M059J (cell line): ENCODE measurements at regions not wholly inside any gene's neighbourhood (a gene's known extent, or its start where the extent isn't known, plus 50 kb on each side); places are given as distances from the start of the nearest gene placed in this dataset.
"Not testable (repeated sequence)": the region's sequence is repeated elsewhere in the genome, so short reads cannot be mapped to it uniquely, and the experiment has no call there.

Experiments used
- DNase-seq: peaks from one replicate; pipeline ENCODE4 v3.0.0-alpha.2; 2012; ENCODE audit warnings: low read depth

DNA sequence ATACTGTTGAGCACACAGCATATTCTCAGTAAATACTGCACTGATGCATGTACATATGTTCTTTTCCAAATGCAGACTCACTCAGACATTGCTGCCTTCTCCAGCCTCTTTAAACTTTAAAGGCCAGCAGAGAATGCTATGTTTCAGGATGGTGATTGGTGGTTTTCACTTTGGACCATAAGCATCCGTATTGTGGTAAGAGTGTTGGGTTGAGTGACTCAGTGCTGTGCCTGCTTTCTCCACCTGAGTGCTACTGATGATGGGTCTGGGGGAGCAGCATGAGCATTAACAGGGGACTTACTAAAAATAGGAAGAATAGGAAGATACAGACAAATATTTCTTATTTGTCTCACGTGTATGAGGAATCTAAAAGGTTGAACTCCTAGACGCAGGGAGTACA is 56.3 kb upstream of the ZNF92 start:
- DNase-seq, result no peak

DNA sequence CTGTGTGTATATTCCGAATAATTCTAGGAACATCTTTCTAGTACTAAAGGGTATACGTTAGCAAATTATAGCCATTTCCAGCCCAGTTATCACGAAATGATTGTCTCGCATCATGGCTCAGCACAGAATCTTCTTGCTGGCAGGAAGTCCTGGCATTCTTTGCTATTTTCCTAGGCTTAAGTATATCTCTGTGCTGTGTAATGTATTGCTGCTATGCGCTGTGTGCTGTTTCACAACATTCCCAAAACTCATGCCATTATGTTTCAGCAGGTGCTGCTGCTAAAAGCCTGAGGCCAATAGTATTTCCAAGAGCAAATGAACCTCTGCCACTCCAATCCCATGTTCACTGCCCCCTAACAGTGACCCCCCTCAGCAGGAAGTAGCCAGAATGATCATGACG is 62.9 kb upstream of the ZNF92 start:
- DNase-seq, result no peak

DNA sequence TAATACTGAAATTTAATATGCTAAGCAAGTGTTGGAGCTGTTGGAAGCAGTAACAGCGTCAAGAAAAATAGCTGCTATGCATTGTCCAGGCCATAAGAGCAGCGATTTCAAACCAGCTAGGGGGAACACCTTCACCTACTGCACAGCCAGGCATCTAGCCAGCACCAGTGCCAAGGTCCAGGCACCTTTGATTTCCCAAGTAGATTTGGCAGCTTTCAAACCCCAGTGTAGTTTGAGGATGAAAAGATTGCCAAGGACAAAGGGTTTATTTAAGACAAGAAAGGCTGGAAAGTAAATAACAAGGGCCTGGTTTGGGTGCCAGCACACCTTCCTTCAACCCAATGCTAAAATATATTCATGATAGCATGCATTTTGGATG is 65.4 kb upstream of the ZNF92 start:
- no peak for DNase-seq

DNA sequence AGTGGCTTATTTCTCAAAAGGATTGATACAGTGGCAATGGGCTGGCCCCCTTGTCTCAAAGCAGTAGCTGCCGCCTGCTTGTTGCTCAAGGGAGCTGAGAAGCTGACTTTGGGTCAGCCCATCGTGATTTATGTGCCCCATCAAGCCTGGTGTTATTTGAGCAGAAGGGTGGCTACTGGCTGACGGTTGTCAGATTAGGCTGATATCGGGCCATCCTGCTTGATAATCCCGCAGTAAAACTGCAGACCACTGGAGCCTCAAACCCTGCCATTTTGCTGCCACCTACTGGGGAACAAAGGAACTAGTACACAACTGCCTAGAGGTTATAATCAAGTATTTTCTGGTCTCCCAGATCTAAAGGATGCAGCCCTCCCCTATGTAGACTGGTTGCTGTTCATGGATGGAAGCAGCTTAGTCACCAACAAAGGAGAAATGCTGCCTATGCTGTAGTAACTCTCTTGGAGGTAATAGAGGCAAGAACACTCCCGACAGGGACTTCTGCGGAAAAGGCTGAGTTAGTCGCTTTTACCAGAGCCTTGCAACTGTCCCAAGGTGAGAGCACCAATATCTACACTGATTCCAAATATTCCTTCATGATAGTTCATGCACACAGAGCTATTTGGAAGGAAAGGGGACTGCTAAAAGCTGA is 65.9 kb upstream of the ZNF92 start:
- peak; percentile 67 for DNase-seq

DNA sequence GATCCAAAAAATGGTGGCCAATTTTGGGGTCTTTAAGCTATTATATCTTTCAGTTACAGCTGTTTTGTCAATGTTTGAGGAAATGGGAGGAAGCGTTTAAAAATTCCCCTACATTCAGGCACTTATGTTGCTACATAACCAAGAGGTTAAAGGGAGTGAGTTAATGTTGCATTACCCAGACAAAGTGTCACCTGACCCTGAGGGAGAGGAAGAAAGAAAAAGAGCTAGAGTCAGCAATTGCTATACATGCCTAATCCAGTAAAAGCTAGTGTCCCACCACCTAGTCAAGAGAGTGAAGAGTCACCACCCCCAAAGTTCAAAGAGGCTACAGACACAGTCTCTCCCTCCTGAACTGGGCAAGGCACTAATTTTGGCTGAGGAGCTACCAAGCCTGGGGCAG is 69.5 kb upstream of the ZNF92 start:
- DNase-seq, result no peak

DNA sequence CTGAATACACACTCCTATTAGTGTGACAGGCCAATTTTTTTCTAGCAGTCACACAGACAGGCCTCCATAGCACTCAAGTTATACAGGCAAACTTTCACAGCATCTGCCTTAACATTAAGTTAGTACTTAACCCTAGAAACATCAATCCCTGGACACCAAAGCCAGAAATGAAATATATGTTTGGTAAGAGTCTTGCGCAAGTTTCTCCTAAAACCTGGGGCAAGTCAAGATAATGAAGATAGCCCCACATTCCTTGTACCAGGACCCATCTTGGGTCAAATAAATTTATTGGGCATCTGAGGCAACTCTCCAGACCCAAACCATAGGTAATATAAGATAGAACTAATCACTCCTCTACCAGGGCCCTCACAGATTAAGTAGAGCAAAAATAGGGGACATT is 70.8 kb upstream of the ZNF92 start:
- no peak for DNase-seq

DNA sequence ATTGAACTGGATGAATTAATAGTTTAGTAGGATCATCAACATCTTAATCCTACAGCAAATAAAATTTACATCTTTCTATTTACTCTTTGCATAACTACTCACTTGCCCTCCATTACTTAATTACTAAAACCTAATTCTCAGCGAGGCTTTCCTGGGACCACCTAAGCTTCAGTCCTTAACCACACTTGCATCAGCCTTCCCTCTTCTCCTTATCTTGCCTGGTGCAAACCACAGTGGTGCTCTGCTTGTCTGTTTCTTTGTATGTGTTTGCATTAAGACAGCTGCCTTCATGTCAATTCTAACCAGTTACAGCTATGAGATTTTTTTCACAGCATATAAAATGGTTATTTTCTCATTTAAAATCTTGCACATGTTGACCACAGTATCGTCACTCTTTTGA is 72.6 kb upstream of the ZNF92 start:
- DNase-seq, result no peak

DNA sequence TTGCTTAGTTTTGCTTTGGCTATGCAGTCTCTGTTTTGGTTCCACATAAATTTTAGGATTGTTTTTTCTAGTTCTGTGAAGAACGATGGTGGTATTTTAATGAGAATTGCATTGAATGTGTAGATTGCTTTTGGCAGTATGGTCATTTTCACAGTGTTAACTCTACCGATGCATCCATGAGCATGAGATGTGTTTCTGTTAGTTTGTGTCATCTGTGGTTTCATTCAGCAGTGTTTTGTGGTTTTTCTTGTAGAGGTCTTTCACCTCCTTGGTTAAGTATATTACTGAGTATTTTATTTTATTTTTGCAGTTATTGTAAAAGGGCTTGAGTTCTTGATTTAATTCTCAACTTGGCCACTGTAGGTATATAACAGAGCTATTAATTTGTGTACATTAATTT is 78.2 kb upstream of the ZNF92 start:
- no peak for DNase-seq

DNA sequence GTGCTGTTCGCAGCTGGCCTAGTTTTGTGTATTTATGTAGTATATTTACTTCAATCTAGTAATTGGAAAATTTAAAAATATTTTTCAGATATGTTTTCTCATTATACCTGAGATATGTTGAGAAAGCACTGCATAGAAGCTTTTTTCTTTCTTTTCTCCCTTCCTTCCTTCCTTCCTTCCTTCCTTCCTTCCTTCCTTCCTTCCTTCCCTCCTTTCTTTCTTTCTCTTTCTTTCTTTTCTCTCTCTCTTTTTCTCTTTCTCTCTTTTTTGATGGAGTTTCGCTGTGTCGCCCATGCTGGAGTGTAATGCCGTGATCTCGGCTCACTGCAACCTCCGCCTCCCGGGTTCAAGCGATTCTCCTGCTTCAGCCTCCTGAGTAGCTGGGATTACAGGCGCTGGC is 83.3 kb upstream of the ZNF92 start:
- not testable (repeated sequence) for DNase-seq

DNA sequence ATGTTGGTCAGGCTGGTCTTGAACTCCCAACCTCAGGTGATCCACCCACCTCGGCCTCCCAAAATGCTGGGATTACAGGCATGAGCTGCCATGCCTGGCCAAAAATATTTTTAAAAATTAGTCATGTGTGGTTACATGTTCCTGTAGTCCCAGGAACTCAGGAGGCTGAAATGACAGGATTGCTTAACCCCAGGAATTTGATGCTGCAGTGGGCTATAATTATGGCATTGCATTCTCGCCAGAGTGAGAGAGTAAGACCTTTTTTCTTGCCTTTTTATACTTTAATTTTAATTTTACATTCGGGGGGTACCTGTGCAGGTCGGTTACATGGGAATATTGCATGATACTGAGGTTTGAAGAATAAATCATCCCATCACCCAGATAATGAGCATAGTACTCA is 86.6 kb upstream of the ZNF92 start:
- DNase-seq, result peak; percentile 67

DNA sequence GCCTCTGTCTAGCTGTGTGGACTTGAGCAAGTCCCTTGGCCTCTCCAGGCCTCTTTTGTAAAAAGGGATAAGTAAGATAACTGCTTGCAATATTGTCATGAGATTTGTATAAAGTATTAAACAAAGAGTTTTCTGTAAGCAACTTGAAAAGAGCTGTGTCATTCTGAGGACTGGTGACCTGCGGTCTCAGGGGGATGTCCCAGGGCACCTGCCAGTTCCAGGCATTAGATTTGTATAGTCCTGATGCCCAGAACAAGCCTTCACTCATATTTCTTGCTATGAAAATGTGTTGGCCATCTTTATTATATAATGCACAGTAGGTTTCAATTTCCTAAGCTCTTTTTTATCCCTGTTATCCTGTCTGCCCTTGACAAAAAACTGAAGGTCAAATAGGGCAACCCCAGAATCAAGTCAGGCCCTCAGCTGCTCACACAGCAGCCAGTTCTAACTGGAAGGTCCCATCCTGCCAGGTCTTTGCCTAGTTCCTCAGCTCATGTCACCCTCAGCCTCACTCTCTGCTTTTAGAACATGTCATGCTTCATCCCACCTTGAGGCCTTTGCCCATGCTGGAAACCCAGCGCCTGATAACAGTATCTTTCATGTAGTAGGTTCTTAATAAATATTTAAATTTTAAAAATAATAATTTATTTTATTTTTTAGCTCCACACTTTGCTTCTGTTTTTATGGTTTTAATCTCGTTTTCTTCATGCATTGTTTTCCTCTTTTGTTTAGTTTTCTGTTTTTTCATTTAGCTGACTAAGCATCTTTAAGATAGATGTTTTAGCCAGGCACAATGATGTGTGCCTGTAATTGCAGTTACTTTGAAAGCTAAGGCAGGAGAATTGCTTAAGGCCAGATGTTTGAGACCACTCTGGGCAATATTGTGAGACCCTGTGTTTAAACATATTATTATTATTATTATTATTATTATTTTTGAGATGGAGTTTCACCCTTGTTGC is 87.5 kb upstream of the ZNF92 start:
- no peak for DNase-seq

DNA sequence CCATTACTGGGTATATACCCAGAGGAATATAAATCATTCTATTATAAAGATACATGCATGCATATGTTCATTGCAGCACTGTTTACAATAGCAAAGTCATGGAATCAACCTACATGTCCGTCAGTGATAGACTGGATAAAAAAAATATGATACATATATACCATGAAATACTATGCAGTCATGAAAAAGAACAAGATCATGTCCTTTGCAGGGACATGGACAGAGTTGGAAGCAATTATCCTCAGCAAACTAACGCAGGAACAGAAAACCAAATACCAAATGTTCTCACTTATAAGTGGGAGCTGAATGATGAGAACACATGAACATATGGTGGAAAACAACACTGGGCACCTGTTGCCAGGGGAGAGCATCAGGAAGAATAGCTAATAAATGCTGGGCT is 88.4 kb upstream of the ZNF92 start:
- DNase-seq, result not testable (repeated sequence)

DNA sequence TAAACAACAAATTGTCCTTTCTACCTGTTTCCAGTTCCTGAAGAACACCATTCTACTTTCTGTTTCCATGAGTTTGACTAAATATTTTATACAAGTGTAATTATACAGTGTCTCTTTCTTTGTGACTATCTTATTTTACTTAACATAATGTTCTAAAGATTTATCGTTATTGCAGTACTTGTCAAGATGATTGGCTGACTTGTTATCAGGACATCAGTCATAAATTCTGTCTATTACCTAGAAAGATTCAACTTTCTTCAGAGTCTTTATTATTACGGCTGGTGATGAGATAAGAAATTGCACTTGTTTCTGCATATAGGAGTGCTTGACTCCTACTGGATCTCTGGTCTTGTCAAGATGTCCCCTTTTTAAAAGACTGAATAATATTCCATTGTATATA is 93.9 kb upstream of the ZNF92 start:
- no peak for DNase-seq

DNA sequence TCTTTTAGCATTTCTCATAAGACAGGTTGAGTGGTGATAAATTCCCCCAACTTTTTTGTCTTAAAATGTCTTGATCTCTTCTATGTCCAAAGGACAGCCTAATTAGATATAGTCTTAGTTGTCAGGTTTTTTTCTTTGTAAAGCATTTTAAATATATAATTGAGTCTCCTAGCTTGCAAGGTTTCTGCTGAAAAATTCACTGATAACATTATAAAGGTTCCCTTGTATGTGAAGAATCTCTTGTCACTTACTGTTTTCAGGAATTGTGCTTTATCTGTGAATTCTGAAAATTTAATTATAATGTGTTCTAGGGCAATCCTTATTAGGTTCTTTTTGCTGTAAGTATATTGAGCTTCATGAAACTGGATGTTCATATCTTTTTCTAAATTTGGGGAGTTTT is 96.8 kb upstream of the ZNF92 start:
- DNase-seq, result no peak

DNA sequence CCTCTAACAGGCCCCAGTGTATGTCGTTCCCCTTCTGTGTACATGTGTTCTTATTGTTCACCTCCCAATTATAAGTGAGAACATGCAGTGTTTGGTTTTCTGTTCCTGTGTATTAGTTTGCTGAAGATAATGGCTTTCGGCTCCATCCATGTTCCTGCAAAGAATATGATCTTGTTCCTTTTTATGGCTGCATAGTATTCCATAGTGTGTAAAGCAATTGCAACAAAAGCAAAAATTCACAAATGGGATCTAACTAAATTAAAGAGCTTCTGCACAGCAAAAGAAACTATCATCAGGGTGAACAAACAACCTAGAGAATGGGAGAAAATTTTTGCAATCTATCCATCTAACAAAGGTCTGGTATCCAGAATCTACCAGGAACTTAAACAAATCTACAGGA is 102.2 kb upstream of the ZNF92 start:
- not testable (repeated sequence) for DNase-seq

DNA sequence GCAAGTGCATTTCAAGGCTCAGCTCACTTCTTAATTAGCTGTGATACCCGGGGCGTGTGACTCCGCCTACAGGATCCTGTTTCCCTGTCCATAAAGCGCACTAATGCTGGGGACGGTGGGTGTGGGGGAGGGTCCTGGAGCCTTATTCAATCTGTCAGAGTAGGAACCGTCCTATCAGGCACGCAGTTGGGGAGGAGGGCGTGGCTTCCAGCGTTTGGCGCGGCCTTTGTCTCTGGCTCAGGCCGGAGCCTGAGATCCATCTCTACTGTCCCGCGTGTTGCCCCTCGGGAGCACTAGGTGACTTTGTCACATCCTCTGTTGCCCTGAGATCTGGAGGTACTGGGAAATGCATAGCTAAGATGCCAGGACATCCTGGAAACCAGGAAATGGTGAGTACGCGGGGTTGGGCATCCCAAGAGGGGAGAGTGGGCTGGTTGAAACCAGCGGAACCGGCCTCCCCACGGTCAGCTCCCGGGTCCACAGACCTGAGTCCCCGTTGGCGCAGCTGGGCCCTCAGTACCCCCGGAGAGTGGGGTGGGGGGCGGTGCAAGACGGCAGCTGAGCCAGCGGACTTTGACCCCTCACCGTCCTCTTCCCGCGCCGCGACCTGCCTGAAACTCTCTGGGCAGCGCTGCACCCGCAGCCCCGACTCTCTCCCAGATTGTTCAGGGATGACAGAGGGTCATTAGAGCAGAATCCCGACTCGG is 104.4 kb upstream of the ZNF92 start:
- DNase-seq, result peak; percentile 92

DNA sequence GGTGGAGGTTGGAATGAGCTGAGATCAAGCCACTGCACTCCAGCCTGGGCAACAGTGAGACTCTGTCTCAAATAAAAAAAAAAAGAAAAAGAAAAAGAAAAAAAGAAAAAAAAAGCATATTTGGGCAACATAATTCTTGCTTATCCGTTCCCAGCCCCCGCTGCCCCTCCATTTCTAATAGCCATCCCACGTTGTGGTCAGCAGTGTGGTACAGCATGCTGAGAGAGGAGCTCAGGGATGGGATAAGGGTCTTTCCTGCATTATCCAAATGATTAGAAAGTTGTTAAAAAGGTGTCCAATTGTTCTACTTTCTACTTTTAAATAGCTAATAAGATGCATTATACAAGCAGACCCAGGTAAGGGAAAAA is 104.9 kb upstream of the ZNF92 start:
- no peak for DNase-seq

DNA sequence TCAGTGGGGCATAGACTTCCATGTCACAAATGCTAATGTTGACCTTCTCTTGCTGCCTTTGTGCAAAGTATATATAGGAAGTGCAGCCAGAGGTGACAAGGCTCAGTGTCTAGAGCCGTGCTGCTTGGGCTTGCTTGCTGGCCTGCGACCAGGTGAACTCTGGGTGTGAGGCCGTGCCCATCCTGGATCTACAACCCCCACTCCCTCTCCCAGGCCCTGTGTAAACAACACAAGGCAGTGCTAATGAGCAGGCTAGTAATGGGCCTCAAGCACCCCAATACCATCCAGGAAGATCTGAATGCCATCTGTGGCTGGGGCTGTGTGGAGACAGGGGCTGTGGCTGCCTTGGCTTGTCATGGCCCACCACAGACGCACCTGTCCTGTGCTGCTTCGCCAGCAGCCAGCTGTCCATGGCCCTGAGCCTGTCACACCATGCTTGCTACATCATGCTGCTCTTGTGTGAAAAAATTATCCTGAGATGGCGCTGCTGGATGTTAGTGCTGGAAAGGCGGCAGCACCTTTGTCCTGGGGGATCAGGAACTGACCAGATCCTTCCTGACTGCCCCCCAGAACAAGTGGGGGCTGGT is 107.6 kb upstream of the ZNF92 start:
- DNase-seq, result no peak

DNA sequence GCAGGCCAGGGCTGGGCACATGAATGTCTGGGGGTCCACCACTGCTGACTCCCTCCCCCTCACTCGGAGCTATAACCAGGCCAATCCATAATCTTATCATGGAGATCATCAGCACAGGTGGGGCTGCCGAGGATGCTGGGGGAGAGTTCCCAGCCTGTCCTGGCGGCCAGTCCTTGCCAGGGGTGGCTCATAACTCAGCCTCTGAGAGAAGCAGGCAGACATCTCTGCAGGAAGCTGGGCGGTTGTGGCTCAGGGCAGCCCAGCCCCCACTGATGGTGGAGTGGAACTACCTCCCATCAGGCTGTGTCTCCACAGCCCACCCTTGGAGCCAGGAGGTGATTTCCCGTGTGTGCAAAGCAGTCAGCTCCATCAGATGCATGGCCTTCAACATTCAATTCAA is 109.4 kb upstream of the ZNF92 start:
- DNase-seq, result no peak

DNA sequence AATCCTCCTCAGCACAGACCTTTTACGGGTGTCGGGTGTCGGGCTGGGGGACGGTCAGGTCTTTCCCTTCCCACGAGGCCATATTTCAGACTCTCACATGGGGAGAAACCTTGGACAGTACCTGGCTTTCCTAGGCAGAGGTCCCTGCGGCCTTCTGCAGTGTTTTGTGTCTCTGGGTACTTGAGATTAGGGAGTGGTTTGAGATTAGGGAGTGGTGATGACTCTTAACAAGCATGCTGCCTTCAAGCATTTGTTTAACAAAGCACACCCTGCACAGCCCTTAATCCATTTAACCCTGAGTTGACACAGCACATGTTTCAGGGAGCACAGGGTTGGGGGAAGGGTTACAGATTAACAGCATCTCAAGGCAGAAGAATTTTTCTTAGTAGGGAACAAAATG is 113.0 kb upstream of the ZNF92 start:
- DNase-seq, result not testable (repeated sequence)

DNA sequence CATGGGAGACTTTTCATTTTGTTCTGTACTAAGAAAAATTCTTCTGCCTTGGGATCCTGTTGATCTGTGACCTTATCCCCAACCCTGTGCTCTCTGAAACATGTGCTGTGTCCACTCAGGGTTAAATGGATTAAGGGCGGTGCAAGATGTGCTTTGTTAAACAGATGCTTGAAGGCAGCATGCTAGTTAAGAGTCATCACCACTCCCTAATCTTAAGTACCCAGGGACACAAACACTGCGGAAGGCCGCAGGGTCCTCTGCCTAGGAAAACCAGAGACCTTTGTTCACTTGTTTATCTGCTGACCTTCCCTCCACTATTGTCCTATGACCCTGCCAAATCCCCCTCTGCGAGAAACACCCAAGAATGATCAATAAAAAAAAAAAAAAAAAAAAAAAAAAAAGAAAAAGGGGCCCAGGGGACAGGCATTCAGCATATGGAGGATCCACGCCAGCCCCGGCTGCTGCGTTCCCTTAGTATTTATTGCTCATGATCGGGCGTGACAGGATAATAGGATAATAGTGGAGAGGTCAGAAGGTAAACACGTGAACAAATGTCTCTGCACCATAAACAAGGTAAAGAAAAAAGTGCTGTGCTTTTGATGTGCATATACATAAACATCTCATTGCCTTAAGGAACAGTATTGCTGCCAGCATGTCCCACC is 113.7 kb upstream of the ZNF92 start:
- DNase-seq, result not testable (repeated sequence)

DNA sequence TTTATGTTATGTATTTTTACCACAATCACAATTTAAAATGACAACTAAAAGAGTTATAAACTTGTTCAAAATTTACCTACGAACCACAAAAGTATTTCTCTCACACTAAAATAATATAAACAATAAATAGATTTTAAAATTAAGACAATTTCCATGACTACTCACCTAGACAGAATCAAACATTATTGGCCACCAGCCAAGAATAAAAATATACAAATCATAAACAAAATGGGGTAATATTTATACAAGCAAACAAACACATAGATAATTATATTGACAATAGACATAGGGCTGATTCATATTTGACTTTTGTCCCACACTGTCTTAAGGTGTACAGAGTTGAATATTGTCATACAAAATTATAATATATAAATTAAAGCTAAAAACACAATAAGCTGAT is 119.6 kb upstream of the ZNF92 start:
- no peak for DNase-seq
